NCI-H345 treated with DMSO at 0.1 percent for 48 hours (cell line): ENCODE measurements at regions not wholly inside any gene's neighbourhood (a gene's known extent, or its start where the extent isn't known, plus 50 kb on each side); places are given as distances from the start of the nearest gene placed in this dataset.
"Not testable (repeated sequence)": the region's sequence is repeated elsewhere in the genome, so short reads cannot be mapped to it uniquely, and the experiment has no call there.

ENCODE experiments used
- DNase-seq: peaks from one replicate; lab custom pipeline; 2025; ENCODE audit not compliant: unreplicated experiment; lab: John Stamatoyannopoulos, UW

DNA sequence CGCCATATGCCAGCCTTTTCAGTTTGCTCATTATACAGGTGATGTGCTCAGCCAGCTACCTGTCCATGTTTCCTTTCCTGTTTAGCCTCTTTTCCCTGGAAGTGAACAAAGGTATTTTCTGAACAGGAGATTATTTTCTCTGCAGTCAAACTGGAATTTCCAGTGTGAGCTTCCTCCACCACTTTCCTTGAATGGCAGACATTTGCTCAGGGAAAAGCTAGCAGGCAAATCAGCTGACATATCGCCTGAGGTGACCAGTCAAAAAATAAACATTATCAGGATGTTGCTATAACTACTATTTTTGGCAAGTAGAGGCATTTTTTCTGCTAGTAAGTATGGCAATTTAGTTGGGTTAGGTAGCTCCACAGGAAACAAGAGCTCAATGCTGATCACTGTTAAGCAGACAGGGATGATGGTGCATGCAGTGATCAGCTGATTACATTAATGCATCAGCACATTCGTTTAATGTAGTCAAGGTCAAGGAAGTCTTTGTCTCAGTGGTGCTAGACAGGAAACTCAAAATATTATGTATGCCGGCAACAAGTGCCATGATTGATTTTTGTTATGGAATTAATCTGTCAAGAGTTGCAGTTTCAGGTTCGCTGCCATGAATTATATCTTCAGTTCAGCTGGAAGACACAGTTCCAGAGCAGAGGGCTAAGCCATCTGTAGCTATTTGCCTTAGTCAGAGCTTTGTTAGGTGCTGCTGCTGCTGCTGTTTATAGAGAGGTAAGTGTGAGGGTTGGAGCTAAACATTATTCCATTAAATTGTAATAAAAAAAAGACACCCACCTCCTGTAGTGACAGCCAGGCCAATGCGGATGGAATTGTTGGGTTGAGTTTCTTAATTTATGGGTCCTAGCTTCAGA is 179.7 kb upstream of the ST6GALNAC5 start:
- DNase-seq, result no peak

DNA sequence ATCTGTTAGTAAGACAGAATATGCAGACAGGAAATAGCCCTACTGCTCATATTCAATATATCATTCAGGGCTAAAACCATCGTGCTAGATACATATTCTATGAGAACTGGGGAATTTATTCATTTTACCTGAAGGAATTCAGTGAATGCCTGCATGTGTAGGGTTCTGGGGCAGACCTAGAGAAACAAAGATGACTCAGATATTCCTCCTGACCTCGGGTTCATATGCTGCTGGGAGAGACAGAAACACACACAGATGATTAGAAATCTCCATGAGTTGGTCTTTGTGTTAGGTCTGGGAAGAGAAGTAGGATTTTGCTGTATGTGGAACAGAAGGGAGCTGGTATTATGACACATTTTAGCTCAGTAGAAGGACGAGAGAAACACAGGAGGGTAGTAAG is 176.5 kb upstream of the ST6GALNAC5 start:
- no peak for DNase-seq

GRCh38 chr1:76695535-76695934 is 171.7 kb upstream of the ST6GALNAC5 start:
- DNase-seq, result no peak

DNA sequence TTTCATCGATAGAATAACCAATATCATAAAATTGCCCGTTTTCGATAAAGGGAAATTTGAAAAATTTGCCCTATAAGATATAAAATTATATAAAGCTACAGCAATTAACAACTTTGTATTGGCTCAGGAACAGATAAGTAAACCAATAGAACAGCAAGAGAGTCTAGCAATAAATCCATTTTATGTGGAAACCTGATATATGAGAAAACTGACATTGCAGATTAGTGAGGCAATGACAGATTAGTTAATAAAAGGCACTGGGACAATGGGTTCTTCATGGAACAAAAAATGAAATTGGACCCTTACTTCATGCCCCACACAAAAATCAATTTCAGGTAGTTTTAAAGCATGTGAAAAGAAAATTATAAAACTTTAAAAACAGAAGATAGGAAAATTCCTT is 169.9 kb upstream of the ST6GALNAC5 start:
- no peak for DNase-seq

DNA sequence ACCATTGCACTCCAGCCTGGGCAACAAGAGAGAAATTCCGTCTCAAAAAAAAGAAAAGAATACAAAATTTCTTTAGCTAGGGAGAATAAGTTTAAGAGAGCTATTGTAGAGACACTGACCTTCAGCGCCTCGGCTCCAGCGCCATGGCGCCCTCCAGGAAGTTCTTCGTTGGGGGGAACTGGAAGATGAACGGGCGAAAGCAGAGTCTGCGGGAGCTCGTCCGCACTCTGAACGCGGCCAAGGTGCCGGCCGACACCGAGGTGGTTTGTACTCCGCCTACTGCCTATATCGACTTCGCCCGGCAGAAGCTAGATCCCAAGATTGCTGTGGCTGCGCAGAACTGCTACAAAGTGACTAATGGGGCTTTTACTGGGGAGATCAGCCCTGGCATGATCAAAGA is 167.6 kb upstream of the ST6GALNAC5 start:
- DNase-seq, result not testable (repeated sequence)

- DNase-seq, result not testable (repeated sequence)
Observed at GRCh38 chr1:76700200-76700599, 167.1 kb upstream of the ST6GALNAC5 start.

- DNase-seq, result no peak
Observed at GRCh38 chr1:76705560-76705959, 161.7 kb upstream of the ST6GALNAC5 start.

DNA sequence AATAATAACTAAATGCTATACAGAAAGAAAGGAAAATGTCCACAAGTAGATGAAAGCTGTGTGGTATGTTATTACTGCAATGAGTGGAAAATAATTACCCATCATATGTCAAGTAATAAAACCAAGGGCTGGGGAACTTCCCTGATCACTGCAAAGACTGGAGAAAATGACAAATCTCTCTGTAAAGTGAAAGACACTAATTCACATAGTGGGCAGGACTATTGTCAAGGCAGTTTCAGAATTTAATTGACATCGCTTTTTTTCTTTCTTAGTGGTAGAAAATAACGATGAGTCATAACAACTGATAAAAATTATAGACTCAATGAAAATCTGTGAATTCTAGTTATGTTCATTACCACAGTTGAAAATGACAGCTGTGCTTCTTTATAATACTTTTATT is 153.7 kb upstream of the ST6GALNAC5 start:
- DNase-seq, result no peak

DNA sequence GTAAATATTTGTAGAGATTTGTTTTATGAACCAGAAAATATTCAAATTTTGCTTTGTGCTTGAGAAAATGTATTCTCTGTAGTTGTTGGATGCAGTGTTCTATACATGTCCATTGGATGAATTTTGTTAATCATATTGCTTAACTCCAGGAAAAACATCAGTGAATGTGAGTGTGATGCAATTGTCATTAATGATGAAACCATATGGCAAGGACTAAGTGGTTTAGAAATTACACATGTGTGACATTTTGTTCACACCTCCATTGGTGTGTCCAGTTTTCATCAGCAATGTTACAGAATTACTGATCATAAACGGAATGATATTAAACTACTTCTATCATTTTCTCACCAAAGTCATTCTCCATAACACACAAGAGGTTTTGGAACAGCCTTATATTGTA is 151.8 kb upstream of the ST6GALNAC5 start:
- DNase-seq, result no peak

GRCh38 chr1:76723949-76724348 is 143.3 kb upstream of the ST6GALNAC5 start:
- DNase-seq, result no peak

- no peak for DNase-seq
Observed at GRCh38 chr1:76724816-76725215, 142.5 kb upstream of the ST6GALNAC5 start.

GRCh38 chr1:76725864-76726619 is 141.2 kb upstream of the ST6GALNAC5 start:
- DNase-seq, result no peak

DNA sequence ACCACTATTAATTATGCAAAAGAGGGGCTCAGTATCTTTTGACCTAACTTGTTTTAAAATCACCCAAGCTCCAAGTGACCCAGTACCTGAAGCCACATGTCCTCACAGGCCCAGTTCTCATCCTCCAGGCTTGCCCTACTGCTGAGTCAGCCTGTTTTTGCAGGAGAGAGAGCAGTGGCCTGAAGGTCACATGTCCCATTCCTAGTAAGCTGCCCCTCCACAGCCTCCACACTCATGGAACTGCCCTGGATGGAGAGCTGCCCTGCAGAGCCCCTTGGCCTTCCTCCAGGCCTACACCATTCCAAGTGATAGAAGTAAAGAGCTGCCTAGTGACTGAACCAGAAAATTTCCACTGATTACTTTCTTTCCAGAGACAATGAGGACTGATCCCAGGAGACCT is 139.8 kb upstream of the ST6GALNAC5 start:
- no peak for DNase-seq

DNA sequence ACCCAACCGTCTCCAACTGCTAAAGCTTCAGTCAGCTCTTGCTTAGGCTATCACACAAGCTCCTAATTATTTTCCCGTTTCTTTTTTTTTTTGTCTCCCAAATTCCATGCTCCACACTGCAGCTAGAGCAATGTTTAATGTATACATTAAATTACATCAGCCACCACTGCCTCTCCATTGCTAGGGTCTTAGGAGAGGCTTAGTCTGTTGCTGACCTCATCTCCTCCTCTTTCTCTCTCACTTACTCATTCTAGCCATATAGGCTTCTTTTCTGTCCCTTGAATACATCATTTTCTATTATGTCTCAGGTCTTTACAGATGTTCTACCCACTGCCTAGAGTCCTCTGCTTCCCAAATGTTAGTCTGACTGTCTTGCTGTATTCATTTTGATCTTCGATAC is 138.1 kb upstream of the ST6GALNAC5 start:
- DNase-seq, result no peak

DNA sequence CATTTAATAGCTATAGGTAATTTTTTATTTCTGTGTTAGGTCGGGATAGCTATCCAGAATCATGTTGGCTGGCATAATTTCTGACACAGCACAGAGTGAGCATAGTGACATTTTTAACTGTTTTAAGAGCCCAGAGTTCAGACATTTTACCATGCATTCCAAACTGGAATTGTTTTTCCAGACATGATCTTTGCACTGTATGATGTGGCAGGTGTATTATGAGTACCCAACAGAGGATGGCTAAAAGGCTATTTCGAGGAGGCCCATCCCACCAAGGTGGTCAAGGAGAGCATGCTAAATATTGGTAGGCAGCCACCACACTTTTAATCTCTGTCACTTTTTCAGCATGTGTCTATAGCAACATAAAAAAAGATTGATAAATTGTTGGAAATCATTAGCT is 137.3 kb upstream of the ST6GALNAC5 start:
- no peak for DNase-seq

DNA sequence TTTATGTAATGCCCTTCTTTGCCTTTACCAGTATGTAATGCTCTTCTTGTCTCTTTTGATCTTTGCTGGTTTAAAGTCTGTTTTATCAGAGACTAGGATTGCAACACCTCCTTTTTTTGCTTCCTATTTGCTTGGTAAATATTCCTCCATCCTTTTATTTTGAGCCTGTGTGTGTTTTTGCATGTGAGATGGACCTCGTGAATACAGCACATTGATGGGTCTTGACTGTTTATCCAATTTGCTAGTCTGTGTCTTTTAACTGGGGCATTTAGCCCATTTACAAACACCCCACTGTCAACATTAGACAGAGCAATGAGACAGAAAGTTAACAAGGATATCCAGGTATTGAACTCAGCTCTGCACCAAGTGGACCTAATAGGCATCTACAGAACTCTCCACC is 128.9 kb upstream of the ST6GALNAC5 start:
- DNase-seq, result not testable (repeated sequence)

- DNase-seq, result not testable (repeated sequence)
Observed at GRCh38 chr1:76740956-76741355, 126.3 kb upstream of the ST6GALNAC5 start.

DNA sequence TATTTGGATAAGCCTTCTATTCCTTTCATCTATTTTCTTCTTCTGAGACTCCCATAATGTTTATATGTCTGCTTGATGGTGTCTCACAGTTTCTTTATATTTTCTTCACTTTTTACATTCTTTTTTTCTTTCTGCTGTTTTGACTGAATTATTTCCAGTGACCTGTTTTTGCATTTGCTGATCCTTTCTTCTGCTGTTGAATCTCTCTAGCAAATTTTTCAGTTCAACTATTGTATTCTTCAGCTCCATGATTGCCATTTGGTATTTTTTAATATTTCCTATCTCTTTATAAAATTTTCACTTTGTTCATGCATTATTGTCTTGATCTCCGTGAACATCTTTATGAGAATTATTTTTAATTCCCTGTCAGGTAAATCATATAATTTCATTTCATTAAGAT is 122.3 kb upstream of the ST6GALNAC5 start:
- no peak for DNase-seq

- no peak for DNase-seq
Observed at GRCh38 chr1:76746206-76746605, 121.1 kb upstream of the ST6GALNAC5 start.

GRCh38 chr1:76754730-76755129 is 112.5 kb upstream of the ST6GALNAC5 start:
- DNase-seq, result no peak

GRCh38 chr1:76759171-76759860 is 108.0 kb upstream of the ST6GALNAC5 start:
- DNase-seq, result no peak

DNA sequence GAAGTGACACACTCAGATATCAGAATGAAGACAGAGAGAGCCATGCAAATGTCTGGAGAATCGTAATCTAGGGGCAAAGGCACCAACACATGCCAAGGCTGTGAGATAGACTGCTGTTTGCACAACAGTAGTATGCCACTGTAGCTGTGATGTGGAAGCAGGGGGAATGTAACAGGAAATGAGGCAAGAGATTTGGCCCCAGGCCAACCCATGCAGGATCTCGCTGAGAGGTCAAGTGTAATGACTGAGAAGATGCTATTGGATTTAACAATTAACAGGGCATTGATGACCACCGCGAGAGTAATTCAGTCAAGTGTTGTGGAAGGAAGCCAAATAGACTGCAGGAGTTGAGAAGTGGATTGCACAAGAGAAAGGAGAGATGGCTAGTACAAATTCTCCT is 107.3 kb upstream of the ST6GALNAC5 start:
- peak; percentile 77 for DNase-seq
